ENCODE measurements at regions not wholly inside any gene's neighbourhood (a gene's known extent, or its start where the extent isn't known, plus 50 kb on each side); places are given as distances from the start of the nearest gene placed in this dataset.
"Not testable (repeated sequence)": the region's sequence is repeated elsewhere in the genome, so short reads cannot be mapped to it uniquely, and the experiment has no call there.

DNA sequence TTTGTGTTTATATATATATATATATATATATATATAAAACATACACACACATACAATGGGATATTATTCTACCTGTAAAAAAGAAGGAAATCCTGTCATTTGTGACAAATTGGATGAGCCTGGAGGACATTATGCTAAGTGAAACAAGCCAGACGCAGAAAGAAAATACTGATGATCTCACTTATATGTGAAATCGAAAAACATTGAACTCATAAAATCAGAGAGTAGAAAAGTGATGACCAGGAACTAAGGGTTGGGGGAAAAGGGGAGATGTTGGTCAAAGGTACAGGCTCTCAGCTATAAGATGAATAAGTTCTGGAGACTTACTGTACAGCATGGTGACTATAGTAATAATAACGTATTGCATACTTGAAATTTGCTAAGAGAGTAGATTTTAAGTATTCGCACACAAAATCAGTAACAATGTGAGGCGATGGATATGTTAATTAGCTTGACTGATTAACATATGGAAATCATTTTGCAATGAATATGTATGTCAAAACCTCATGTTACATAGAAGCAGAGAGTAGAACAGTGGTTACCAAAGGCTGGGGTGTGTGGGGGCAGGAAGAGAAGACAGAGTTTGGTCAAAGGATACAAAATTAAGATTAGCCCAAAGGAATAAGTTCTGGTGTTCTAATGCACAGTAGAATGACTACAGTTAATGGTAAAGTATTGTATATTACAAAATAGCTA lies 92.3 kb upstream of the PHACTR1 start:
- no peaks in the 10 kb centered on the region for H3K9me3 Mint-ChIP-seq
- peaks cover 10% of the 10 kb centered on the region for H3K27me3 Mint-ChIP-seq (ENCODE audit: insufficient read depth)
- H3K4me1 Mint-ChIP-seq (ENCODE audit: low read depth), result no peaks in the 10 kb centered on the region
- H3K4me3 Mint-ChIP-seq, result no peak overlapping the region
- H3K36me3 Mint-ChIP-seq (ENCODE audit: low read depth), result no peaks in the 10 kb centered on the region
- DNase-seq, result no peak
- TF ChIP-seq, protein P1, sequence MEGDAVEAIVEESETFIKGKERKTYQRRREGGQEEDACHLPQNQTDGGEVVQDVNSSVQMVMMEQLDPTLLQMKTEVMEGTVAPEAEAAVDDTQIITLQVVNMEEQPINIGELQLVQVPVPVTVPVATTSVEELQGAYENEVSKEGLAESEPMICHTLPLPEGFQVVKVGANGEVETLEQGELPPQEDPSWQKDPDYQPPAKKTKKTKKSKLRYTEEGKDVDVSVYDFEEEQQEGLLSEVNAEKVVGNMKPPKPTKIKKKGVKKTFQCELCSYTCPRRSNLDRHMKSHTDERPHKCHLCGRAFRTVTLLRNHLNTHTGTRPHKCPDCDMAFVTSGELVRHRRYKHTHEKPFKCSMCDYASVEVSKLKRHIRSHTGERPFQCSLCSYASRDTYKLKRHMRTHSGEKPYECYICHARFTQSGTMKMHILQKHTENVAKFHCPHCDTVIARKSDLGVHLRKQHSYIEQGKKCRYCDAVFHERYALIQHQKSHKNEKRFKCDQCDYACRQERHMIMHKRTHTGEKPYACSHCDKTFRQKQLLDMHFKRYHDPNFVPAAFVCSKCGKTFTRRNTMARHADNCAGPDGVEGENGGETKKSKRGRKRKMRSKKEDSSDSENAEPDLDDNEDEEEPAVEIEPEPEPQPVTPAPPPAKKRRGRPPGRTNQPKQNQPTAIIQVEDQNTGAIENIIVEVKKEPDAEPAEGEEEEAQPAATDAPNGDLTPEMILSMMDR (IDR thresholded peaks at IDR 0.05), result no peak
- H3K27ac Mint-ChIP-seq, result no peak overlapping the region

DNA sequence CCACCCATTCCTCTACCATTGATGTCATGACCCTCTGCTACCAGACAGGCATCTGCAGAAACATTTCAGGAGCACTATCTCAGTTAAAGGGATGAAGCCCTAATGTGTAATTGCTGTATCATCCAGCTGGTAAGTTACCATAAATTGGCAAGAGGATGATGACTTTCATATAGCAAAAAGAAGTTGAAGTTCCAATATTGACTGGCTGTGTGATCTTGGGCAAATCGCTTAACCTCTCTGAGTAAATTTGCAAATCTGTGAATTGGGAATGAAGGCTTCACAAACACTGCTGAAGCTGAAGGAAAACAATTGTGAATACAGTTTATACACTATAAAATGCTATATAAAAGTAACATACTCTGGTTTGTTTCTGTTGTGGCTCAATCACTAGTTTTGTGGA lies 89.5 kb upstream of the PHACTR1 start:
- no peak overlapping the region for H3K27ac Mint-ChIP-seq
- TF ChIP-seq, protein P1 (IDR thresholded peaks at IDR 0.05), result no peak
- H3K9me3 Mint-ChIP-seq, result no peaks in the 10 kb centered on the region
- H3K4me3 Mint-ChIP-seq, result no peak overlapping the region
- H3K27me3 Mint-ChIP-seq (ENCODE audit: insufficient read depth), result peaks cover 12% of the 10 kb centered on the region
- H3K36me3 Mint-ChIP-seq (ENCODE audit: low read depth), result no peaks in the 10 kb centered on the region
- DNase-seq, result no peak
- no peaks in the 10 kb centered on the region for H3K4me1 Mint-ChIP-seq (ENCODE audit: low read depth)

DNA sequence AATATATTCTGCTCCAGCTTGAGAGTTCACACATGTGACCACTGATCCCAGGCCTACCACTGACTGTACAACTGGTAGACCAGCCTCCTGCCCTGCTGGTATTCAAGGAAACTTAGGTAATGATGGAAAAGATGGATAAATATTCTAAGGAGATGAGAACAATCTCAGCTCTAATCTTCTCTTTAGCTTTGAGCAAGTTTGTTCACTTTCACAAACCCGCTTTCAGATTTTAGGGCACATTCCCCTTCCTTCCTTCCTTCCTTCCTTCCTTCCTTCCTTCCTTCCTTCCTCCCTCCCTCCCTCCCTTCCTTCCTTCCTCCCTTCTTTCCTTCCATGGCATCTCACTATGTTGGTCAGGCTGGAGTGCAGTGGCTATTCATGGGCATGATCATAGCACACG lies 88.2 kb upstream of the PHACTR1 start:
- H3K27me3 Mint-ChIP-seq (ENCODE audit: insufficient read depth), result peaks cover 8% of the 10 kb centered on the region
- H3K4me1 Mint-ChIP-seq (ENCODE audit: low read depth), result no peaks in the 10 kb centered on the region
- TF ChIP-seq, protein P1 (IDR thresholded peaks at IDR 0.05), result no peak
- H3K27ac Mint-ChIP-seq, result no peak overlapping the region
- no peak for DNase-seq
- no peaks in the 10 kb centered on the region for H3K36me3 Mint-ChIP-seq (ENCODE audit: low read depth)
- no peak overlapping the region for H3K4me3 Mint-ChIP-seq
- no peaks in the 10 kb centered on the region for H3K9me3 Mint-ChIP-seq

DNA sequence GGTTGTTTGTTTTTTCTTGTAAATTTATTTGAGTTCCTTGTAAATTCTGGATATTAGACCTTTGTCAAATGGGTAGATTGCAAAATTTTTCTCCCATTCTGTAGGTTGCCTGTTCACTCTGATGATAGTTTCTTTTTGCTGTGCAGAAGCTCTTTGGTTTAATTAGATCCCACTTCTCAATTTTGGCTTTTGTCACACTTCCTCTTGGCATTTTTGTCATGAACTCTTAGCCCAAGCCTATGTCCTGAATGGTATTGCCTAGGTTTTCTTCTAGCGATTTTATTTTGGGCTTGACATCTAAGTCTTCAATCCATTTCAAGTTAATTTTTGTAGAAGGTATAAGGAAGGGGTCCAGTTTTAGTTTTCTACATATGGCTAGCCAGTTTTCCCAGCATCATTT lies 82.8 kb upstream of the PHACTR1 start:
- peaks cover 17% of the 10 kb centered on the region for H3K27me3 Mint-ChIP-seq (ENCODE audit: insufficient read depth)
- H3K36me3 Mint-ChIP-seq (ENCODE audit: low read depth), result peaks cover 14% of the 10 kb centered on the region; the same call in 1 of the 2 replicates
- not testable (repeated sequence) for H3K4me3 Mint-ChIP-seq, DNase-seq, H3K27ac Mint-ChIP-seq
- H3K9me3 Mint-ChIP-seq, result peaks cover 11% of the 10 kb centered on the region
- peaks cover 15% of the 10 kb centered on the region for H3K4me1 Mint-ChIP-seq (ENCODE audit: low read depth)

DNA sequence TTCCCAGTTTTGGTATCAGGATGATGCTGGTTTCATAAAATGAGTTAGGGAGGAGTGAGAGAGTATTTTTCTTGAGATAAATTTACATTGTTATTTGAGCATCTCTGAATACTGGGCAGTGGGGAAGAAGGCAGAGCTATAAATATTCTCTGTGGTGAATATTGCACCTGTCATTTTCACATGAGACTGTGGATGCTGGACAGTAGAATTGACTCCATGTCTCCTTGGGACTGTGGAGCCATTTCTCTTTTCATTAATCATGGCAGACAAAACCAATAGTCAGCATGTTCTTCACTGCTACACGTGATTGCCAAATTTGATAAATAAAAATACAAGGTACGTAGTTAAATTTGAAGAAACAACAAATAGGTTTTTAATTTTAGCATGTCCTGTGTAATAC lies 81.2 kb upstream of the PHACTR1 start:
- H3K27ac Mint-ChIP-seq, result no peak overlapping the region
- H3K9me3 Mint-ChIP-seq, result peaks cover 11% of the 10 kb centered on the region
- H3K36me3 Mint-ChIP-seq (ENCODE audit: low read depth), result peaks cover 14% of the 10 kb centered on the region; the same call in 1 of the 2 replicates
- H3K4me3 Mint-ChIP-seq, result no peak overlapping the region
- TF ChIP-seq, protein P1 (IDR thresholded peaks at IDR 0.05), result no peak
- DNase-seq, result no peak
- peaks cover 16% of the 10 kb centered on the region for H3K27me3 Mint-ChIP-seq (ENCODE audit: insufficient read depth)
- H3K4me1 Mint-ChIP-seq (ENCODE audit: low read depth), result peaks cover 15% of the 10 kb centered on the region

DNA sequence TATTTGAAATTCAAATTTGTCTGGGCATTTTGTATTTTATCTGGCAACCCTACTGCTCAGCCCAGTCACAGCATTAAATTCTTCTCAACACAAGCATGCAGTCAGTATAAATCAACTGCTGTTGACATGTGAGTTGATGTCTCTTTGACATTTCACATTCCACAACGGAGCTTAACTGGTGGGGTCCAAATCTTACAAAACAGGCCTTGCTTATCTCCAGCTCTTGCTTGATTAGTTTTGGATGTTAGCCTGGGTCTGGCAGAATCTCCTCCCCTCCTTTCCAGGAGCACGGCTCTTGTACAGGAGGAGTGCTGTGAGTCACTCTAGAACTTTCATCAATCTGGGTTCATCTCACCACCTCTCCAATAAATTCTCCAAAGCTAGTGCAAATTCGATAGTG lies 80.8 kb upstream of the PHACTR1 start:
- H3K9me3 Mint-ChIP-seq, result peaks cover 11% of the 10 kb centered on the region
- no peak for DNase-seq
- H3K4me1 Mint-ChIP-seq (ENCODE audit: low read depth), result peaks cover 15% of the 10 kb centered on the region
- H3K27me3 Mint-ChIP-seq (ENCODE audit: insufficient read depth), result peaks cover 16% of the 10 kb centered on the region
- no peak overlapping the region for H3K4me3 Mint-ChIP-seq
- H3K36me3 Mint-ChIP-seq (ENCODE audit: low read depth), result peaks cover 14% of the 10 kb centered on the region; the same call in 1 of the 2 replicates
- TF ChIP-seq, protein P1 (IDR thresholded peaks at IDR 0.05), result no peak
- H3K27ac Mint-ChIP-seq, result no peak overlapping the region

All from HFFc6 (cell line).